SK-N-SH treated with all-trans-retinoic acid at 6 μM for 48 hours (cell line): ENCODE measurements at regions not wholly inside any gene's neighbourhood (a gene's known extent, or its start where the extent isn't known, plus 50 kb on each side); places are given as distances from the start of the nearest gene placed in this dataset.

Source experiments
- ATAC-seq: fragments of 200-7000 bp; cut with Tn5 transposase; 3 replicates; pipeline ENCODE4 v1.9.1; 2020; ENCODE audit warnings: mild to moderate bottlenecking, moderate library complexity
- ARNTL ChIP-seq: fragments of 450-650 bp; formaldehyde crosslinking; IDR thresholded peaks from 2 replicates; pipeline ENCODE4 v1.5.0; 2020; ENCODE audit warnings: low read depth, mild to moderate bottlenecking, moderate library complexity, borderline replicate concordance
- BACH2 ChIP-seq: fragments of 250-450 bp; sonication (Bioruptor Pico); IDR thresholded peaks from 2 replicates; pipeline ENCODE4 v1.9.0; 2021; ENCODE audit warnings: mild to moderate bottlenecking, borderline replicate concordance
- CREB5 ChIP-seq: fragments of 250-450 bp; sonication (Bioruptor Pico); IDR thresholded peaks from 2 replicates; pipeline ENCODE4 v1.5.1; 2020; ENCODE audit warnings: low read depth, mild to moderate bottlenecking, moderate library complexity
- CSDC2 ChIP-seq: fragments of 250-450 bp; sonication (Bioruptor Pico); IDR thresholded peaks from 2 replicates; pipeline ENCODE4 v1.5.0; 2020; ENCODE audit warnings: mild to moderate bottlenecking, moderate library complexity
- ESRRG ChIP-seq: fragments of 250-450 bp; sonication (Bioruptor Pico); IDR thresholded peaks from 2 replicates; pipeline ENCODE4 v1.6.1; 2021; ENCODE audit warnings: mild to moderate bottlenecking
- GLIS3 ChIP-seq: fragments of 250-450 bp; sonication (Bioruptor Pico); IDR thresholded peaks from 2 replicates; pipeline ENCODE4 v1.5.0; 2020; ENCODE audit warnings: mild to moderate bottlenecking, moderate library complexity
- ISL1 ChIP-seq: fragments of 250-450 bp; sonication (Bioruptor Pico); IDR thresholded peaks from 2 replicates; pipeline ENCODE4 v2.1.2; 2022; ENCODE audit warnings: mild to moderate bottlenecking, moderate library complexity
- PATZ1 ChIP-seq: fragments of 250-450 bp; sonication (Bioruptor Pico); IDR thresholded peaks from 2 replicates; pipeline ENCODE4 v1.8.0; 2020; ENCODE audit warnings: mild to moderate bottlenecking, moderate library complexity, borderline replicate concordance
- POU6F1 ChIP-seq: fragments of 250-450 bp; sonication (Bioruptor Pico); IDR thresholded peaks from 2 replicates; pipeline ENCODE4 v1.8.0; 2021; ENCODE audit warnings: low read depth, mild to moderate bottlenecking, moderate library complexity, borderline replicate concordance
- PPARA ChIP-seq: fragments of 250-450 bp; sonication (Bioruptor Pico); IDR thresholded peaks from 2 replicates; pipeline ENCODE4 v1.5.0; 2020; ENCODE audit warnings: mild to moderate bottlenecking, borderline replicate concordance
- SNAI2 ChIP-seq: fragments of 250-450 bp; sonication (Bioruptor Pico); IDR thresholded peaks from 2 replicates; pipeline ENCODE4 v1.5.0; 2020; ENCODE audit warnings: mild to moderate bottlenecking, moderate library complexity
- TCF4 ChIP-seq: fragments of 250-450 bp; sonication (Bioruptor Pico); IDR thresholded peaks from 2 replicates; pipeline ENCODE4 v1.8.0; 2021; ENCODE audit warnings: mild to moderate bottlenecking, moderate library complexity, borderline replicate concordance
- TOX ChIP-seq: fragments of 250-450 bp; sonication (Bioruptor Pico); IDR thresholded peaks from 2 replicates; pipeline ENCODE4 v1.8.0; 2021; ENCODE audit warnings: mild to moderate bottlenecking, moderate library complexity, borderline replicate concordance
- ZC3H10 ChIP-seq: fragments of 250-450 bp; sonication (Bioruptor Pico); IDR thresholded peaks from 2 replicates; pipeline ENCODE4 v1.5.1; 2021; ENCODE audit warnings: mild to moderate bottlenecking, moderate library complexity
- ZFP3 ChIP-seq: fragments of 250-450 bp; sonication (Bioruptor Pico); IDR thresholded peaks from 2 replicates; pipeline ENCODE4 v1.5.0; 2020; ENCODE audit warnings: mild to moderate bottlenecking, moderate library complexity
- ZFP30 ChIP-seq: fragments of 450-650 bp; formaldehyde crosslinking; IDR thresholded peaks from 2 replicates; pipeline ENCODE4 v1.5.0; 2022; ENCODE audit warnings: mild to moderate bottlenecking, moderate library complexity
- ZNF565 ChIP-seq: fragments of 450-650 bp; formaldehyde crosslinking; conservative IDR thresholded peaks from 2 replicates; pipeline ENCODE4 v1.5.0; 2020; ENCODE audit warnings: low read depth, mild to moderate bottlenecking, moderate library complexity
- ZNF70 ChIP-seq: fragments of 450-650 bp; formaldehyde crosslinking; IDR thresholded peaks from 2 replicates; pipeline ENCODE4 v1.5.0; 2020; ENCODE audit warnings: mild to moderate bottlenecking, moderate library complexity
- ZNF8 ChIP-seq: fragments of 450-650 bp; formaldehyde crosslinking; IDR thresholded peaks from 2 replicates; pipeline ENCODE4 v1.5.0; 2020; ENCODE audit warnings: mild to moderate bottlenecking, moderate library complexity

- no peak for ATAC-seq
- no peak for TF ChIP-seq ISL1
- no peak for TF ChIP-seq ARNTL (CRISPR knock-in tag)
- no peak for TF ChIP-seq ZNF8 (CRISPR knock-in tag)
- TF ChIP-seq GLIS3, result no peak
- no peak for TF ChIP-seq SNAI2 (CRISPR knock-in tag)
Measured at GRCh38 chr5:130795037-130795436, 370.0 kb downstream of the HINT1 start.

GRCh38 chr5:130777794-130778193 lies 387.3 kb downstream of the HINT1 start:
- no peak for ATAC-seq
- no peak for TF ChIP-seq ZNF70 (CRISPR knock-in tag)
- TF ChIP-seq BACH2 (CRISPR knock-in tag), result no peak
- no peak for TF ChIP-seq ARNTL (CRISPR knock-in tag)
- TF ChIP-seq ZFP30 (CRISPR knock-in tag), result no peak
- TF ChIP-seq ZNF565 (CRISPR knock-in tag), result no peak
- no peak for TF ChIP-seq ZFP3 (CRISPR knock-in tag)
- TF ChIP-seq TOX (CRISPR knock-in tag), result no peak
- no peak for TF ChIP-seq ZC3H10
- no peak for TF ChIP-seq TCF4
- no peak for TF ChIP-seq CREB5 (CRISPR knock-in tag)
- no peak for TF ChIP-seq ESRRG (CRISPR knock-in tag)
- no peak for TF ChIP-seq PPARA (CRISPR knock-in tag)

GRCh38 chr5:130773813-130774212 lies 391.2 kb downstream of the HINT1 start:
- ATAC-seq, result no peak
- TF ChIP-seq TCF4 (no peak), ZNF565 (CRISPR knock-in tag) (no peak), ARNTL (CRISPR knock-in tag) (no peak), ZFP30 (CRISPR knock-in tag) (no peak), PPARA (CRISPR knock-in tag) (no peak), TOX (CRISPR knock-in tag) (no peak), PATZ1 (no peak), ZC3H10 (no peak), CSDC2 (CRISPR knock-in tag) (no peak), BACH2 (CRISPR knock-in tag) (no peak), POU6F1 (no peak)
- TF ChIP-seq, all 23 proteins: peak for 0

- ATAC-seq, result no peak
Measured at GRCh38 chr5:130762031-130762430, 403.0 kb downstream of the HINT1 start.

More at GRCh38 chr5:130762031-130762430, 403.0 kb downstream of the HINT1 start:
- TF ChIP-seq CSDC2 (CRISPR knock-in tag), result no peak
- TF ChIP-seq POU6F1, result no peak
- no peak for TF ChIP-seq TOX (CRISPR knock-in tag)
- TF ChIP-seq ZNF565 (CRISPR knock-in tag), result no peak
- no peak for TF ChIP-seq SNAI2 (CRISPR knock-in tag)
- TF ChIP-seq ZNF8 (CRISPR knock-in tag), result no peak
- no peak for TF ChIP-seq BACH2 (CRISPR knock-in tag)
- TF ChIP-seq ESRRG (CRISPR knock-in tag), result no peak
- TF ChIP-seq ZFP3 (CRISPR knock-in tag), result no peak
- no peak for TF ChIP-seq PPARA (CRISPR knock-in tag)
- TF ChIP-seq ZC3H10, result no peak
- TF ChIP-seq ZFP30 (CRISPR knock-in tag), result no peak
